B cell (primary cell): ENCODE measurements at regions not wholly inside any gene's neighbourhood (a gene's known extent, or its start where the extent isn't known, plus 50 kb on each side); places are given as distances from the start of the nearest gene placed in this dataset.

Experiments used
- EZH2 ChIP-seq: IDR thresholded peaks from 2 replicates; pipeline ENCODE4 v1.6.1; 2012; ENCODE audit warnings: borderline replicate concordance, low read depth, mild to moderate bottlenecking, moderate library complexity, low read length; ENCODE audit not compliant: insufficient read depth, poor library complexity, severe bottlenecking
- TF ChIP-seq, protein P1 (sequence below): fragments of 200-600 bp; IDR thresholded peaks from one replicate; pipeline ENCODE4 v1.8.0; 2022; ENCODE audit warnings: antibody characterized with exemption, mild to moderate bottlenecking

DNA sequence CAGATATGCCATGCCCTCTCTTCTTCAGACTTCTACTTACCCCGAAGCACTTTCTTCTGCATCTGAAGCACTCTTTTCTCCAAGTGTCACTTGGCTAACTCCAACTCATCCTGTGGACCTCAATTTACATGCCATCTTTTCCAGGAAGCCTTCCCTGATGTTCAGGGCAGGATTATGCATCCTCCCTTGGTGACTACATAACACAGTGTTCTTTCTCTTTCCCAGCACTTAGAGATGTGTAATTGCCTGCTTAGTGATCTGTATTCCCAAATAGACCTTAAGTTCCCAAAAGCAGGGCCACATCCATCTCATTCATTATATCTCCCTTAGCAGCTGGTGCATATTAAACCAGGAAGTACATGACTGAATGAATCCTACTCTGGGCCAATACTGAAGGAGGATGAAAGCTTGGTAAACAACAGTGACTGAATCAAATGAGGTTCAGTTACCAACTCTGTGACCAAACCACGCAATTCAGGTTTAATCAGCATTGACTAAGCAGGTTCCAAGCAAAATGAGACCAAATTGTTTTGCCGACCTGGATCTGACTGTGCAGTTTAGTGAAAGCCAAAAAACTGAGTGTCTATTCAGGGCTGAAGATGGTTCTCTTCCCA is 121.4 kb upstream of the TCF21 start:
- TF ChIP-seq, protein P1, sequence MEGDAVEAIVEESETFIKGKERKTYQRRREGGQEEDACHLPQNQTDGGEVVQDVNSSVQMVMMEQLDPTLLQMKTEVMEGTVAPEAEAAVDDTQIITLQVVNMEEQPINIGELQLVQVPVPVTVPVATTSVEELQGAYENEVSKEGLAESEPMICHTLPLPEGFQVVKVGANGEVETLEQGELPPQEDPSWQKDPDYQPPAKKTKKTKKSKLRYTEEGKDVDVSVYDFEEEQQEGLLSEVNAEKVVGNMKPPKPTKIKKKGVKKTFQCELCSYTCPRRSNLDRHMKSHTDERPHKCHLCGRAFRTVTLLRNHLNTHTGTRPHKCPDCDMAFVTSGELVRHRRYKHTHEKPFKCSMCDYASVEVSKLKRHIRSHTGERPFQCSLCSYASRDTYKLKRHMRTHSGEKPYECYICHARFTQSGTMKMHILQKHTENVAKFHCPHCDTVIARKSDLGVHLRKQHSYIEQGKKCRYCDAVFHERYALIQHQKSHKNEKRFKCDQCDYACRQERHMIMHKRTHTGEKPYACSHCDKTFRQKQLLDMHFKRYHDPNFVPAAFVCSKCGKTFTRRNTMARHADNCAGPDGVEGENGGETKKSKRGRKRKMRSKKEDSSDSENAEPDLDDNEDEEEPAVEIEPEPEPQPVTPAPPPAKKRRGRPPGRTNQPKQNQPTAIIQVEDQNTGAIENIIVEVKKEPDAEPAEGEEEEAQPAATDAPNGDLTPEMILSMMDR, result no peak
- TF ChIP-seq EZH2, result no peak
